Keratinocyte (primary cell): ENCODE measurements at regions not wholly inside any gene's neighbourhood (a gene's known extent, or its start where the extent isn't known, plus 50 kb on each side); places are given as distances from the start of the nearest gene placed in this dataset.

Experiments used
- DNase-seq: peaks from one replicate; pipeline ENCODE4 v3.0.0-alpha.2; 2011; ENCODE audit warnings: low read depth, missing footprints, low spot score
- FAIRE-seq: peaks from 2 replicates; lab custom pipeline; 2011; peaks lifted over from hg19 to GRCh38; lab: Jason Lieb, UNC
- H2AFZ ChIP-seq: 2 replicates; pipeline ENCODE4 v1.6.0; 2012; ENCODE audit warnings: low read length, control low read depth, inconsistent platforms; ENCODE audit not compliant: control insufficient read depth
- H3K27ac ChIP-seq: 2 replicates; pipeline ENCODE4 v1.5.1; 2011; ENCODE audit warnings: low read length; ENCODE audit not compliant: control insufficient read depth, insufficient read depth
- H3K27me3 ChIP-seq: 3 replicates; pipeline ENCODE4 v1.6.0; 2011; ENCODE audit warnings: low read length; ENCODE audit not compliant: control insufficient read depth, insufficient read depth; ENCODE audit errors: extremely low read depth
- H3K36me3 ChIP-seq, 2 experiments: 2 replicates in 1 of 2; 3 replicates in 1 of 2; pipeline ENCODE4 v1.5.1; 2011; ENCODE audit warnings: low read length in 2 of 2, mild to moderate bottlenecking in 1 of 2; ENCODE audit not compliant: control insufficient read depth in 2 of 2, insufficient read depth in 2 of 2; ENCODE audit errors: extremely low read depth in 1 of 2
- H3K4me1 ChIP-seq: 3 replicates; pipeline ENCODE4 v1.5.1; 2011; ENCODE audit warnings: low read length; ENCODE audit not compliant: control insufficient read depth, insufficient read depth; ENCODE audit errors: extremely low read depth
- H3K4me2 ChIP-seq: 3 replicates; pipeline ENCODE4 v1.6.0; 2011; ENCODE audit warnings: low read depth, low read length; ENCODE audit not compliant: control insufficient read depth, insufficient read depth; ENCODE audit errors: extremely low read depth
- H3K4me3 ChIP-seq, 3 experiments: fragments of 200-600 bp in 1 of 3; sonication (generic) in 1 of 3; 2 replicates in 2 of 3; 3 replicates in 1 of 3; pipeline ENCODE4 v1.5.1; 2011 to 2016; ENCODE audit warnings: low read length in 3 of 3, mild to moderate bottlenecking in 3 of 3, control low read depth in 2 of 3, inconsistent platforms in 1 of 3, low read depth in 1 of 3, mixed read lengths in 1 of 3, mixed run types in 1 of 3, moderate library complexity in 1 of 3; ENCODE audit not compliant: control insufficient read depth in 2 of 3, insufficient read depth in 2 of 3; ENCODE audit errors: extremely low read depth in 1 of 3
- H3K79me2 ChIP-seq: 2 replicates; pipeline ENCODE4 v1.6.0; 2012; ENCODE audit warnings: low read length; ENCODE audit not compliant: control insufficient read depth, insufficient read depth
- H3K9ac ChIP-seq: 3 replicates; pipeline ENCODE4 v1.6.0; 2011; ENCODE audit warnings: low read length; ENCODE audit not compliant: control insufficient read depth, insufficient read depth; ENCODE audit errors: extremely low read depth
- H3K9me1 ChIP-seq: 3 replicates; pipeline ENCODE4 v1.6.0; 2011; ENCODE audit warnings: low read length; ENCODE audit not compliant: control insufficient read depth, insufficient read depth; ENCODE audit errors: extremely low read depth
- H3K9me3 ChIP-seq: 2 replicates; pipeline ENCODE4 v1.5.1; 2012; ENCODE audit warnings: low read depth, low read length; ENCODE audit not compliant: control insufficient read depth
- H4K20me1 ChIP-seq: 3 replicates; pipeline ENCODE4 v1.6.0; 2011; ENCODE audit warnings: low read length; ENCODE audit not compliant: control insufficient read depth, insufficient read depth; ENCODE audit errors: extremely low read depth
- EZH2 ChIP-seq: IDR thresholded peaks from one replicate; pipeline ENCODE4 v1.6.1; 2012; ENCODE audit warnings: inconsistent platforms, mild to moderate bottlenecking, low read length, moderate library complexity
- dilution Hi-C: fragments of 300-500 bp; cut with MboI; formaldehyde crosslinking; loops from one replicate; pipeline ENCODE4 v1.7.0; 2020; ENCODE audit warnings: low sequenced_read_pairs; ENCODE audit not compliant: extremely low pct_ligation_motif_present
- TF ChIP-seq, protein P1 (sequence below), 3 experiments: IDR thresholded peaks in 1 of 3; conservative IDR thresholded peaks in 1 of 3; optimal IDR thresholded peaks in 1 of 3; 2 replicates in 2 of 3; 3 replicates in 1 of 3; pipeline versions ENCODE3 to v1.5.1; 2011; ENCODE audit warnings: low read length in 3 of 3, mild to moderate bottlenecking in 3 of 3, moderate library complexity in 2 of 3, control low read depth in 1 of 3, inconsistent platforms in 1 of 3; ENCODE audit not compliant: insufficient read depth in 2 of 3; ENCODE audit errors: extremely low read depth in 1 of 3

GRCh38 chr6:10048370-10049297 lies 366.2 kb downstream of the TFAP2A start:
- dilution Hi-C loops, result no loop called here
- no peak for FAIRE-seq
- H3K4me3 ChIP-seq, result no peak overlapping the region
- no peak overlapping the region for H3K27ac ChIP-seq
- no peak overlapping the region for H3K4me2 ChIP-seq
- H3K36me3 ChIP-seq, result no peaks in the 10 kb centered on the region
- no peaks in the 10 kb centered on the region for H4K20me1 ChIP-seq
- no peaks in the 10 kb centered on the region for H3K27me3 ChIP-seq
- H3K4me1 ChIP-seq, result no peaks in the 10 kb centered on the region
- TF ChIP-seq, protein P1, sequence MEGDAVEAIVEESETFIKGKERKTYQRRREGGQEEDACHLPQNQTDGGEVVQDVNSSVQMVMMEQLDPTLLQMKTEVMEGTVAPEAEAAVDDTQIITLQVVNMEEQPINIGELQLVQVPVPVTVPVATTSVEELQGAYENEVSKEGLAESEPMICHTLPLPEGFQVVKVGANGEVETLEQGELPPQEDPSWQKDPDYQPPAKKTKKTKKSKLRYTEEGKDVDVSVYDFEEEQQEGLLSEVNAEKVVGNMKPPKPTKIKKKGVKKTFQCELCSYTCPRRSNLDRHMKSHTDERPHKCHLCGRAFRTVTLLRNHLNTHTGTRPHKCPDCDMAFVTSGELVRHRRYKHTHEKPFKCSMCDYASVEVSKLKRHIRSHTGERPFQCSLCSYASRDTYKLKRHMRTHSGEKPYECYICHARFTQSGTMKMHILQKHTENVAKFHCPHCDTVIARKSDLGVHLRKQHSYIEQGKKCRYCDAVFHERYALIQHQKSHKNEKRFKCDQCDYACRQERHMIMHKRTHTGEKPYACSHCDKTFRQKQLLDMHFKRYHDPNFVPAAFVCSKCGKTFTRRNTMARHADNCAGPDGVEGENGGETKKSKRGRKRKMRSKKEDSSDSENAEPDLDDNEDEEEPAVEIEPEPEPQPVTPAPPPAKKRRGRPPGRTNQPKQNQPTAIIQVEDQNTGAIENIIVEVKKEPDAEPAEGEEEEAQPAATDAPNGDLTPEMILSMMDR (optimal IDR thresholded peaks at IDR 0.05 in 1 of 3, IDR thresholded peaks at IDR 0.05 in 1 of 3, conservative IDR thresholded peaks at IDR 0.05 in 1 of 3; ENCODE audit: extremely low read depth in 1 of 3, insufficient read depth in 2 of 3, low read length in 3 of 3), result no peak
- TF ChIP-seq EZH2, result no peak
- DNase-seq, result no peak
- no peak overlapping the region for H3K9ac ChIP-seq
- no peaks in the 10 kb centered on the region for H3K9me1 ChIP-seq
- no peaks in the 10 kb centered on the region for H3K9me3 ChIP-seq
- no peaks in the 10 kb centered on the region for H3K79me2 ChIP-seq
- no peak overlapping the region for H2AFZ ChIP-seq

DNA sequence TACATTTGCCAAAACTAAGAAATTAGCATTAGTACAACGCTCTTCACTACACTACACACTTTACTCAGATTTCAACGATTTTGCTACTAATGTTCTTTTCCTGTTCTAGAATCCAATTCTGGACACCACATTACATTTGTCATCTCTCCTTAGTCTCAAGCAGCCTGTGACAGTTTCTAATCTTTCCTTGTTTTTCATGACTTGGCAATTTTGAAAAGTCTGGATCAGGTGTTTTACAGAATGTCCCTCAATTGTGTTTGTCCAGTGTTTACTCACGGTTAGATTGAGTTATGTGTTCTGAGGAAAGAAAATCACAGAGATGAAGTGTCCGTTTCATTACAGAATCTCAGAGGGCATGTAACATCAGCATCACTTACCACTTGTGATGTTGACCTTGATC lies 372.6 kb downstream of the TFAP2A start:
- no peak overlapping the region for H3K9ac ChIP-seq
- H3K9me3 ChIP-seq, result no peaks in the 10 kb centered on the region
- H4K20me1 ChIP-seq, result no peaks in the 10 kb centered on the region
- H3K4me3 ChIP-seq, result no peak overlapping the region
- H3K9me1 ChIP-seq, result no peaks in the 10 kb centered on the region
- no peak overlapping the region for H2AFZ ChIP-seq
- FAIRE-seq (no peak), DNase-seq (no peak)
- no peaks in the 10 kb centered on the region for H3K79me2 ChIP-seq
- no peaks in the 10 kb centered on the region for H3K27me3 ChIP-seq
- H3K4me2 ChIP-seq, result no peak overlapping the region
- H3K36me3 ChIP-seq, result no peaks in the 10 kb centered on the region
- TF ChIP-seq, protein P1 (optimal IDR thresholded peaks at IDR 0.05 in 1 of 3, IDR thresholded peaks at IDR 0.05 in 1 of 3, conservative IDR thresholded peaks at IDR 0.05 in 1 of 3; ENCODE audit: extremely low read depth in 1 of 3, insufficient read depth in 2 of 3, low read length in 3 of 3), result no peak
- TF ChIP-seq EZH2, result no peak
- dilution Hi-C loops, result no loop called here
- no peak overlapping the region for H3K27ac ChIP-seq
- H3K4me1 ChIP-seq, result no peaks in the 10 kb centered on the region
